C4-2B (cell line): ENCODE measurements at regions not wholly inside any gene's neighbourhood (a gene's known extent, or its start where the extent isn't known, plus 50 kb on each side); places are given as distances from the start of the nearest gene placed in this dataset.

ENCODE experiments used
- CTCF ChIP-seq: fragments of 450-650 bp; conservative IDR thresholded peaks from 2 replicates; pipeline ENCODE4 v1.5.1; 2017; ENCODE audit warnings: mild to moderate bottlenecking
- ZFX ChIP-seq: fragments of 450-650 bp; IDR thresholded peaks from 2 replicates; pipeline ENCODE4 v1.6.1; 2017

- TF ChIP-seq CTCF: no peak
- TF ChIP-seq ZFX: no peak
Measured at GRCh38 chr2:177031438-177032180, 181.0 kb upstream of the HNRNPA3 start.
